WI38 (cell line): ENCODE measurements at regions not wholly inside any gene's neighbourhood (a gene's known extent, or its start where the extent isn't known, plus 50 kb on each side); places are given as distances from the start of the nearest gene placed in this dataset.

Experiments
- H3K4me3 ChIP-seq: 2 replicates; pipeline ENCODE4 v1.5.1; 2011; ENCODE audit warnings: low read depth, mild to moderate bottlenecking, control low read depth, low read length
- TF ChIP-seq, protein P1 (sequence below): IDR thresholded peaks from 2 replicates; pipeline ENCODE4 v1.5.1; 2012; ENCODE audit warnings: low read depth, mild to moderate bottlenecking, control low read depth, low read length

DNA sequence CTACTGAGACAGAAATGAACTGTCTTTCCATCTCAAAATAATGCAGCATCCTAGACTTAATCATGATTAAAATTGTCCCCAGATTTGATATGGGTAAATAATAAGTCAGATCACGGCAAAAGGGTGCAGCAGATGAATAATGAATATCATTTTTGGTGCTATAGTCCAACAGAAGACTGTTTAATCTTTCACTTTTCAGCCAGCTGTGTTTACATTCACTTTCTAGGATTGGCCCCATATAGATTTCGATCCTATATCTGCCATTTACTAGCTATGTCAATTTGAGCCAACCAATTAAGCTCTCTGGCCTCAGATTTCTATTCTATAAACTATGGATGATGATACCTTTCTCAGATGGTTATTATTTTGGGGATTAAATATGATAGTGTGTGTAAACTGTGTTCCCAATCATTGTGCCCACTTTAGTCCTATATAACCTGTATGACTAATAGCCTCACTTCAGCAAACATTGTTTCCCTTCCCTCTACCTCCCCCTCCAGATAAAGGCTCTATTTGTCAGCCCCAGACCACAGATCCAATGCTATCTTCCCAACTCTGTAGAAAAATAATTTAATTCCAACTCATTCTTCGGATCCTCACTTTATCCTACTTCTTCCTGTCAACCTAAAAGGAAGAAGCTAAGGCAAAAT lies 53.6 kb upstream of the NT5E start:
- TF ChIP-seq, protein P1, sequence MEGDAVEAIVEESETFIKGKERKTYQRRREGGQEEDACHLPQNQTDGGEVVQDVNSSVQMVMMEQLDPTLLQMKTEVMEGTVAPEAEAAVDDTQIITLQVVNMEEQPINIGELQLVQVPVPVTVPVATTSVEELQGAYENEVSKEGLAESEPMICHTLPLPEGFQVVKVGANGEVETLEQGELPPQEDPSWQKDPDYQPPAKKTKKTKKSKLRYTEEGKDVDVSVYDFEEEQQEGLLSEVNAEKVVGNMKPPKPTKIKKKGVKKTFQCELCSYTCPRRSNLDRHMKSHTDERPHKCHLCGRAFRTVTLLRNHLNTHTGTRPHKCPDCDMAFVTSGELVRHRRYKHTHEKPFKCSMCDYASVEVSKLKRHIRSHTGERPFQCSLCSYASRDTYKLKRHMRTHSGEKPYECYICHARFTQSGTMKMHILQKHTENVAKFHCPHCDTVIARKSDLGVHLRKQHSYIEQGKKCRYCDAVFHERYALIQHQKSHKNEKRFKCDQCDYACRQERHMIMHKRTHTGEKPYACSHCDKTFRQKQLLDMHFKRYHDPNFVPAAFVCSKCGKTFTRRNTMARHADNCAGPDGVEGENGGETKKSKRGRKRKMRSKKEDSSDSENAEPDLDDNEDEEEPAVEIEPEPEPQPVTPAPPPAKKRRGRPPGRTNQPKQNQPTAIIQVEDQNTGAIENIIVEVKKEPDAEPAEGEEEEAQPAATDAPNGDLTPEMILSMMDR, result no peak
- H3K4me3 ChIP-seq, result no peak overlapping the region

DNA sequence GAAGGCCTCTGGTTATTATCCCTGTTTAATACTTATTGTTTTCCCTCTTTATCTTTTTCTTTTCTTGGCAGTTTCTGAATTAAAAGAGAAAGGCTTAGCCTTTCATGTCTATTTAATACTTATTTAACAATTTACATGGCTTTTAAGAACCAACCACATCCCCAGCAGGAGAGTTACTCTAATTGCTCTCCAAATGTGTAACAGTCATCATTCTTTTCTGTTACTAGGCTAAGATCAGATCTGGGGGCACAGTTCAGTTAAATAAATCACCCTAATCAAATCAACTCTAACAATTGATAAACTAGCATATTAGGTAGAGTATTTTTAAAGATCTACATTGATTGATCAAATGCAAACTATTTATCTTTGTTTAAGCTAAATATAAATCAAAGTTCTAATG lies 54.1 kb upstream of the NT5E start:
- no peak overlapping the region for H3K4me3 ChIP-seq
- TF ChIP-seq, protein P1, result no peak

DNA sequence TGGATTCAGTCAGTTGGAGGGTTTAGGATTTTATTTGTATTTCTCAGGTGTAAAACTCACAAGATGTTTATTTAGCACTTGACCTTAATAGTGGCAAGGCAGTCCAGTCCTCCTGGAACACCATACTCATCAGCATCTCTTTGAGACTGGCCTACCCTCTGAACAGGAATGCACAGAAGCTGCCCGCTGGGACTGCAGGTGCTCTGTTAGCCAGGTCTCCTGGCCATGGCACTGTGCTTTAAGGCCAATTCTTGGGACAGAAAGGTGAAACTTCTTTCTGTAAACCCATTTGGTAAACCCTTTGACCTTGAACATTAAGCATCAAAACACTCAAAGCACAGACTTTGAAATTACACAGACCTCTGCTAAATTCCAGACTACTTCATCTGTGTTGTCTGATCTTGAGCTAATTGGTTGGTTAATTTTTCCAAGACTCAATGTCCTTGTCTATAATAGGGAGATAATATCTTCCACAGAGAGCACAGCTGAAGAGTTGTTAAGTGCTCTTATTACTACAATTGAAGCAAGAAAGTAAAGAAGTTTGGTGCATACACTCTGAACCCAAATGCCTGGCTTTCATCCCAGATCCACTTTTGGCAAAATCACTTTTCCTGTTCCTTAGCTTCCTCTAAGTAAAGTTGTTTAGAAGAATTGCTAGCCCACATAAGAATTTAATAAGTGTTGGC lies 54.9 kb upstream of the NT5E start:
- H3K4me3 ChIP-seq, result no peak overlapping the region
- TF ChIP-seq, protein P1, result no peak

DNA sequence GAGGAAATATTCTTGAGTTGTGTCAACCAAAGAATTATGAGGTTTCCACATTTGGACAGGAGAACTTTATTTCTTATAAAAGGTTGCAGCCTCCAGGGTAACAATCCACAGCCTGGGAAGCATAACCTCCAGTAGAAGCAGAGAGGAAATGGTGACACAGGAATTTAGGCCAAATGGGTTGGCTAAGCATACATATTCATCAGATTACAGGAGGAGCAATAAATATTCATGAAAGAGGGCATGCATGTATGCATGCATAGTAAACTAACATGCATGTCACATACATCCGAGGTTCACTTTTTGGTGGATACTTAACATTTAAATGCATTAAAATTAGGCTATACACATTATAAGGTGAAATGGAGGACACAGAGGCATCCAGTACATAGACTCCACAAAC lies 55.7 kb upstream of the NT5E start:
- no peak overlapping the region for H3K4me3 ChIP-seq
- TF ChIP-seq, protein P1, result no peak

DNA sequence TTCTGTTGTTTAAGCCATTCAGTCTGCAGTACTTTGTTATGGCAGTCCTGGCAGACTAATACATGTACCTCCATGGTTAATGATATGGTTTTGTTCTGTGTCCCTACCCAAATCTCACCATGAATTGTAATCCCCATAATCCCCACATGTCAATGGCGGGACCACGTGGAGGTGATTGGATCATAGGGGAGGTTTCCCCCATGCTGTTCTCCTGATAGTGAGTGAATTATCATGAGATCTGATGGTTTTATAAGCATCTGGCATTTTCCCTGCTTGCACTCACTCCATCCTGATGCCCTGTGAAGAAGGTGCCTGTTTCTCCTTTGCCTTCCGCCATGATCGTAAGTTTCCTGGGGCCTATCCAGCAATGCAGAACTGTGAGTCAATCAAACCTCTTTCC lies 57.5 kb upstream of the NT5E start:
- TF ChIP-seq, protein P1, result no peak
- no peak overlapping the region for H3K4me3 ChIP-seq

DNA sequence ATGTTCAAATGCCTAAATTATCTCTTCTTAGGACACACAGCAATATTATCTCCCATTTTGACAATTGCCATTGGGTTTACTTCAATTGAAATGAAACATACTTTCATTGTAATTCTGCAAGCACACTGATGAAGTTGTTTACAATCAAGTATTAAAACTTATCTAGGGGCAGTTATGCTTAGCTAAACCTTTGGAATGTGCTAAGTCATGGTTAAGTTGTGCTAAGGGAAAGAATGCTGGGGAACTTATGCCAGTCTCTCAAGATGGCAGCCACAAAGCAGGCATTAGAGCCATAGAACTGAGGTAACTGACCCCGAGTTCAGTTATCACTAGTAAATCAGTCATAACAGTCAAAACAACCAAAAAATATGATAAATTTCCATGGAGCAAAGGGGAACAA lies 59.1 kb upstream of the NT5E start:
- TF ChIP-seq, protein P1, result no peak
- H3K4me3 ChIP-seq, result no peak overlapping the region

DNA sequence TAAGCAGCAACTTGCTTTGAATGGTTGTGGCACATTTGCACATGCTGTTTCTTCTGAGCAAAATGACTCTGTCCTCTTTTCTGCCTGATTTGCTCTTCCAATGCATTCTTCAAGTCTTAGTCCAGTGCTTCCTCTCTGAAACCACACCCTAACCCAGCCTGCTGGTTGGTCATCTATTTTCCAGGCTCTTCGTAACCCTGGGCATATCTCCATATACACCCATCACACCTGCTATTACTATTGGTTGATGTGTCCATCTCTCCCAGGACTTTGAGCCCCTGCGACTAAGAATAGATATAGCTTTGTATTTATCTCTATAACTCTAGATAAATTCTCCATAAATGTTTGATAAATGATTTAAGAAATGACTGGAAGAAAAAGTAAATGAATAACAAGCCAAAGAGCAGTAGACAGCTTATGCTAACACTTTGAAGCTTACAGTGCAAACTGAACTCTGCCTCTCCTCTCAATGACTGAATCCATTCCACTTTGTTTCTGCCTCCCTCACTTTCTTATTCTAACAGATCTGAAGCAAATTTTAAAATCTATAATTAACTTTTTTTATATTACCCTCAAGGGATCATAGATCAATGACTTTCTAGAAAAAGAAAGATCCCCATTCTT lies 59.7 kb upstream of the NT5E start:
- no peak overlapping the region for H3K4me3 ChIP-seq
- TF ChIP-seq, protein P1, result no peak
